Liver (tissue), 8 donors: ENCODE measurements at regions not wholly inside any gene's neighbourhood (a gene's known extent, or its start where the extent isn't known, plus 50 kb on each side); places are given as distances from the start of the nearest gene placed in this dataset.

Experiments used
- DNase-seq: peaks from one replicate; pipeline ENCODE4 v3.0.0-alpha.2; 2017; ENCODE audit warnings: low spot score
- H3K27ac ChIP-seq, 2 donors: one replicate each; pipeline ENCODE4 v1.7.0; 2013; ENCODE audit warnings: inconsistent platforms in 2 of 2, low read length in 2 of 2, control low read depth in 1 of 2, low read depth in 1 of 2, mild to moderate bottlenecking in 1 of 2
- H3K27me3 ChIP-seq, 4 donors: one replicate each; pipeline versions ENCODE4 v1.6.1 to v1.7.0; 2013; ENCODE audit warnings: low read length in 3 of 4, inconsistent platforms in 1 of 4, mild to moderate bottlenecking in 1 of 4, moderate library complexity in 1 of 4; ENCODE audit not compliant: control insufficient read depth in 4 of 4, insufficient read depth in 4 of 4
- H3K36me3 ChIP-seq, 4 donors: one replicate each; pipeline versions ENCODE4 v1.6.1 to v1.7.0; 2013; ENCODE audit warnings: low read length in 3 of 4, mild to moderate bottlenecking in 3 of 4, low read depth in 1 of 4, moderate library complexity in 1 of 4; ENCODE audit not compliant: control insufficient read depth in 4 of 4, insufficient read depth in 3 of 4
- H3K4me1 ChIP-seq, 4 donors: one replicate each; pipeline versions ENCODE4 v1.6.1 to v1.7.0; 2013; ENCODE audit warnings: low read length in 3 of 4, mild to moderate bottlenecking in 3 of 4, moderate library complexity in 1 of 4; ENCODE audit not compliant: control insufficient read depth in 4 of 4, insufficient read depth in 4 of 4
- H3K4me3 ChIP-seq, 3 donors: one replicate each; pipeline versions ENCODE4 v1.6.1 to v1.7.0; 2013; ENCODE audit warnings: low read length in 3 of 3, control low read depth in 1 of 3, low read depth in 1 of 3, mild to moderate bottlenecking in 1 of 3
- H3K9ac ChIP-seq, 2 donors: one replicate each; pipeline ENCODE4 v1.7.0; 2013; ENCODE audit warnings: low read length in 2 of 2, mild to moderate bottlenecking in 2 of 2, moderate library complexity in 2 of 2, control low read depth in 1 of 2, low read depth in 1 of 2
- H3K9me3 ChIP-seq, 4 donors: one replicate each; pipeline versions ENCODE4 v1.6.1 to v1.7.0; 2013; ENCODE audit warnings: low read length in 3 of 4; ENCODE audit not compliant: control insufficient read depth in 4 of 4
- ATF3 ChIP-seq: IDR thresholded peaks from 2 replicates; pipeline ENCODE4 v1.6.1; 2016; ENCODE audit warnings: antibody characterized with exemption
- CTCF ChIP-seq: fragments of 150-350 bp; IDR thresholded peaks from 2 replicates; pipeline ENCODE4 v1.5.1; 2017; ENCODE audit warnings: improper control_type of control experiment, low read depth, low read length; ENCODE audit not compliant: missing input control
- EGR1 ChIP-seq, 2 donors: IDR thresholded peaks; 2 replicates each; pipeline ENCODE4 v1.6.1; 2016 to 2018; ENCODE audit warnings: antibody characterized with exemption in 2 of 2, low read depth in 2 of 2
- FOXA1 ChIP-seq: IDR thresholded peaks from 2 replicates; pipeline ENCODE4 v1.6.1; 2016; ENCODE audit warnings: antibody characterized with exemption
- FOXA2 ChIP-seq: IDR thresholded peaks from 2 replicates; pipeline ENCODE4 v1.6.1; 2016; ENCODE audit warnings: antibody characterized with exemption
- GABPA ChIP-seq, 2 donors: IDR thresholded peaks in 1 of 2; conservative IDR thresholded peaks in 1 of 2; 2 replicates each; pipeline ENCODE4 v1.6.1; 2016; ENCODE audit warnings: antibody characterized with exemption in 2 of 2, mild to moderate bottlenecking in 1 of 2, moderate library complexity in 1 of 2
- HNF4A ChIP-seq, 2 donors: conservative IDR thresholded peaks; 2 replicates each; pipeline ENCODE4 v1.6.1; 2016; ENCODE audit warnings: antibody characterized with exemption in 2 of 2, mild to moderate bottlenecking in 2 of 2
- HNF4G ChIP-seq: IDR thresholded peaks from 2 replicates; pipeline ENCODE4 v1.6.1; 2016; ENCODE audit warnings: antibody characterized with exemption
- JUND ChIP-seq, 2 donors: IDR thresholded peaks; 2 replicates each; pipeline ENCODE4 v1.6.1; 2016; ENCODE audit warnings: antibody characterized with exemption in 2 of 2
- MAX ChIP-seq: IDR thresholded peaks from 2 replicates; pipeline ENCODE4 v1.6.1; 2016; ENCODE audit warnings: antibody characterized with exemption
- NR2F2 ChIP-seq: IDR thresholded peaks from 2 replicates; pipeline ENCODE4 v1.6.1; 2016; ENCODE audit warnings: antibody characterized with exemption
- RAD21 ChIP-seq, 2 donors: IDR thresholded peaks; 2 replicates each; pipeline ENCODE4 v1.6.1; 2016; ENCODE audit warnings: antibody characterized with exemption in 2 of 2, mild to moderate bottlenecking in 2 of 2
- REST ChIP-seq: IDR thresholded peaks from 2 replicates; pipeline ENCODE4 v1.6.1; 2016; ENCODE audit warnings: antibody characterized with exemption, mild to moderate bottlenecking
- RXRA ChIP-seq, 2 donors: IDR thresholded peaks; 2 replicates each; pipeline ENCODE4 v1.6.1; 2017 to 2018; ENCODE audit warnings: antibody characterized with exemption in 2 of 2, mild to moderate bottlenecking in 1 of 2
- SP1 ChIP-seq: IDR thresholded peaks from 2 replicates; pipeline ENCODE4 v1.6.1; 2018; ENCODE audit warnings: antibody characterized with exemption, mild to moderate bottlenecking
- TAF1 ChIP-seq: conservative IDR thresholded peaks from 2 replicates; pipeline ENCODE4 v1.6.1; 2016; ENCODE audit warnings: antibody characterized with exemption, mild to moderate bottlenecking
- YY1 ChIP-seq: IDR thresholded peaks from 2 replicates; pipeline ENCODE4 v1.6.1; 2016; ENCODE audit warnings: antibody characterized with exemption, mild to moderate bottlenecking
- ZBTB33 ChIP-seq: IDR thresholded peaks from 2 replicates; pipeline ENCODE4 v1.6.1; 2016; ENCODE audit warnings: antibody characterized with exemption
- WGBS: extraction: QIAGEN DNeasy Blood & Tissue Kit; methylation state at CpG from one replicate; pipeline ENCODE4 v1.1.7; 2013; 5-methylcytosine and 5-hydroxymethylcytosine counted together
- donor health status: healthy.
- donor health status: healthy.
- donor health status: healthy.
- donor health status: healthy.
- donor health status: healthy.

- Histone ChIP-seq H3K4me3 (no peak overlapping the region), H3K27me3 (peaks cover 0 to 5% (median 2%) of the 10 kb centered on the region in 4 donors), H3K9me3 (peaks cover 0 to 3% (median 1%) of the 10 kb centered on the region in 4 donors), H3K36me3 (no peaks in the 10 kb centered on the region), H3K4me1 (no peaks in the 10 kb centered on the region), H3K9ac (no peak overlapping the region), H3K27ac (no peak overlapping the region)
- 86% methylated on average over 2 of the region's 2 CpGs for WGBS
- DNase-seq: no peak
- TF ChIP-seq SP1: no peak
- no peak for TF ChIP-seq REST
- TF ChIP-seq ATF3: no peak
- TF ChIP-seq GABPA (IDR thresholded peaks at IDR 0.05 in 1 of 2, conservative IDR thresholded peaks at IDR 0.05 in 1 of 2): no peak
- TF ChIP-seq MAX: no peak
- no peak for TF ChIP-seq HNF4G
- no peak for TF ChIP-seq CTCF
- TF ChIP-seq HNF4A (conservative IDR thresholded peaks at IDR 0.05): no peak
- TF ChIP-seq RXRA (IDR thresholded peaks at IDR 0.05): no peak
- no peak for TF ChIP-seq EGR1 (IDR thresholded peaks at IDR 0.05; ENCODE audit: low read depth in 2 of 2)
- TF ChIP-seq ZBTB33: no peak
- TF ChIP-seq YY1: no peak
- TF ChIP-seq FOXA2: no peak
- no peak for TF ChIP-seq TAF1
- TF ChIP-seq NR2F2: no peak
- no peak for TF ChIP-seq JUND (IDR thresholded peaks at IDR 0.05)
- TF ChIP-seq FOXA1: no peak
- no peak for TF ChIP-seq RAD21 (IDR thresholded peaks at IDR 0.05)
These were observed 379.9 kb downstream of the GABRB3 start for GRCh38 chr15:26392956-26393355.
